ENCODE measurements at regions not wholly inside any gene's neighbourhood (a gene's known extent, or its start where the extent isn't known, plus 50 kb on each side); places are given as distances from the start of the nearest gene placed in this dataset.

DNA sequence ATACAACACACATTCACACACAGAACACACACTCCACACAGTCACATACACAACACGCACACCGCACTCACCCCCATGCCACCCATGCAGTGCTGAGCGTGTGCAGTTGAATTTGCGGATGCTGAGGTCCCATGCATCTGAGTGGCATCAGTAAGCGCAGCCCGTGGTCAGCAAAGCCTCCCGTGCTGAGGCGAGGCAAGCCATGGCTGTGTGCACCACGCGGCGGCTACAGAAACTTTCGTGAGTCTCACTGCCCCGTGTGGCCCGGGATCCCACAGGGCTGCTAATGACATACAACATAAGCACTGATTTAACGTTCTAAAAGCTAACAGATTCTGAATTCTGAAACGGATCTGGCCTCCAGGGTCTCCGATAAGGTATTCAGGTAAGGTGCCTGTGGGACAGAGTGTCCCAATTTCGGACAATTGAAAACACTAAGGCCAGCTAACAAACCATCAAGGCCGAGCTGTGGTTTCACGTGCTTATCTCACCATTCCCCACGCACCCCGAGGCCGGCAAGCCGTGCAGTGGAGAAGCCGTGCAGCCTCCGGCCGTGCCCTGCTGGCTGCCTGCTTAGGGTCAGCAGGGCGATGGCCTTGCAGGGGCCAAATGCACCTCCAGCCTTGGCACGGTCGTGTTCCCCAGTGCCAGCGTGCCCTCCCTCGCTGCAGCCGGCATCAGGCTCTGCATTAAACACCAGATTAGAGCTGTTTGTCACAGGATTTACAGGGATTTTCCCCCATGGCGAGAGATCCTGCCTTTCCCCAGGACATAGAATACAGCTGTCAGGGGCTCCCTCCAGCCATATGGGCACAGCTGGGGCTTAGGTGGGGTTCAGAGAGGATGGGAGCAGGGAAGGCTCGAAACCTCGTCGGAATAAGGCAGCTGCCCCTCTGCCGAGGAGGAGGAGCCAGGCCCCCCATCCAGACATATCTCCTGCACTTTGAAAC, 191.7 kb downstream of the C16orf95 start:
- Histone ChIP-seq H3K9ac (no peak overlapping the region), H4K20me1 (ENCODE audit: insufficient read depth) (no peaks in the 10 kb centered on the region), H3K27ac (no peak overlapping the region), H3K79me2 (ENCODE audit: insufficient read depth) (no peaks in the 10 kb centered on the region), H3K27me3 (replicated peaks; ENCODE audit: insufficient read depth) (peaks cover 28% of the 10 kb centered on the region), H3K4me2 (ENCODE audit: unreplicated experiment) (no peak overlapping the region), H2AFZ (no peak overlapping the region), H3K9me2 (ENCODE audit: insufficient read depth) (no peaks in the 10 kb centered on the region), H3K4me3 (no peak overlapping the region), H3F3A (ENCODE audit: insufficient read depth) (no peaks in the 10 kb centered on the region), H3K36me3 (ENCODE audit: low read depth) (no peaks in the 10 kb centered on the region), H3K4me1 (ENCODE audit: insufficient read depth) (no peaks in the 10 kb centered on the region), H3K9me3 (ENCODE audit: low read depth) (no peaks in the 10 kb centered on the region)
- DNase-seq, result no peak
- in situ Hi-C loops (cut with MboI), result no loop called here
- TF ChIP-seq EZH2 (IDR thresholded peaks at IDR 0.05; ENCODE audit: insufficient read depth, poor library complexity, severe bottlenecking) (no peak), EZH2phosphoT487 (IDR thresholded peaks at IDR 0.05; ENCODE audit: insufficient read depth, low read depth) (no peak)
- WGBS, 2 experiments (ENCODE audit: low coverage in 1 of 2, low lambda C conversion rate in 2 of 2, missing lambda C conversion rate in 2 of 2), result 69 to 75% methylated on average over 34 to 38 of the region's 38 CpGs

DNA sequence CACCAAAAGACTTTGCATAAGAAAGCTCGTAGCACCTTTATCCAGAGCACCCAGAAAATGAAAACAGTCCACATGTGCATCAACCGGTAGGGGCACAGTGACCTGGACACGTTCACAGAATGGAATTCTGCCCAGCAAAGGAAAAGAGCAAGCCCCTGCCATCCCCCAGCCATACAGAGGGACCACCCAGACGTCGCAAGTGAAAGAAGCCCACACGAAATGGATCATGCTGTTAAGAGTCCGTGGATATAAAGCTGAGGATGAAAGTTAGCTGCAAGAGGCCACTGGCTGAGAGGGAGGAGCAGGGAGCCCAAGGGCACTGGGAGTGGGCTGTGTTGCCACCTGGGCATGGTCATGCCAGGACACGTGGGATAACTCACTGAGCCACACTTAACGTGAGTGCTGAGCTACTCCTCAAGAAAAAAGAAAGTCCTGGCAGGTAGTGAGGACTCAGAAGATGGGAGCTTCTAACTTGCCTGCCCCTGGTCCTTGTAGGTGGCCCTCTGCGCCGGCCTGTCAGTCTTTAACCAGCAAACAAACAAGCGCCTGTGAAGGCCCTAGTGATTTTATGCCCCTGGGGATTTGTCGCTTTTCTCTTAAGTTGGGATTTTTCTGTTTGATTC, 190.7 kb downstream of the C16orf95 start:
- Histone ChIP-seq H3K9me3 (ENCODE audit: low read depth) (no peaks in the 10 kb centered on the region), H2AFZ (no peak overlapping the region), H3K79me2 (ENCODE audit: insufficient read depth) (no peaks in the 10 kb centered on the region), H3K27me3 (replicated peaks; ENCODE audit: insufficient read depth) (peaks cover 34% of the 10 kb centered on the region), H3K4me2 (ENCODE audit: unreplicated experiment) (no peak overlapping the region), H3F3A (ENCODE audit: insufficient read depth) (no peaks in the 10 kb centered on the region), H3K4me1 (ENCODE audit: insufficient read depth) (no peaks in the 10 kb centered on the region), H3K9me2 (ENCODE audit: insufficient read depth) (no peaks in the 10 kb centered on the region), H3K27ac (no peak overlapping the region), H3K9ac (no peak overlapping the region), H3K36me3 (ENCODE audit: low read depth) (no peaks in the 10 kb centered on the region), H3K4me3 (no peak overlapping the region), H4K20me1 (ENCODE audit: insufficient read depth) (no peaks in the 10 kb centered on the region)
- WGBS, 2 experiments (ENCODE audit: low coverage in 1 of 2, low lambda C conversion rate in 2 of 2, missing lambda C conversion rate in 2 of 2), result 52 to 53% methylated on average over 13 of the region's 13 CpGs
- TF ChIP-seq EZH2 (IDR thresholded peaks at IDR 0.05; ENCODE audit: insufficient read depth, poor library complexity, severe bottlenecking) (no peak), EZH2phosphoT487 (IDR thresholded peaks at IDR 0.05; ENCODE audit: insufficient read depth, low read depth) (no peak)
- no peak for DNase-seq
- in situ Hi-C loops (cut with MboI), result no loop called here

DNA sequence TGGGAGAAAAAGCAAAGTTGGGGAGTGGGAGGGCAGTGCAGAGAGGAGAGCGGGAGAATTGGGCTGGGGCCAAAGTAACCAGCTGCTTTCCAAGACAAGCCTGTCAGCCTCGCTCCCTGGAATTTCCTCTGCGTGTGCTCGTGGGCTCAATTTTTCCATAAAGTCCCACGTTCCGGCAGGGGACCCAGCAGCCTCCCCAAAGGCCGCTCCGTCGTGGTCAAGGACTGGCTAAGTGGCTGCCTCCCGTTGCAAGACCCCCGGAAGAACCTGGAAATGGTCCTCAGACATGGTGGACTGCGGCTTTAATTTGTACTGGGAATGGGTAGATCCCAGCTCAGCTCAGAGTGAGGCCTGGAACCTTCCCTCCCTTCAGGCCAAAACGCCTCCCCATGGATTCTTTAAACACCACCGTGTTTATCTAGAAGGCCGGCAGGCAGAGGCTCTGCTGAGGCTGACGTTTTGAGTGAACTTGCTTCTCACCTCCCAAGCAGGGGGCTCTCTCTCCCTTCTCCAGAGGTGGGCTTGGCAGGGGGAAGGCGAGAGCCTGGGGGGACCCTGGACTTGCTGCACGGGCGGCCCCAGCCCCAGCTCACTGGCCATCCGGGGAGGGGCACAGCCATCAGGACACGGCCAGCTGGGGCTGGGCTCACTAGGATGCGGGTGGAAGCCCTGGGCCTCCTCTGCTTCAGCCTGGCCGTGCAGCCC, 190.0 kb downstream of the C16orf95 start:
- no peaks in the 10 kb centered on the region for H3K36me3 ChIP-seq (ENCODE audit: low read depth)
- peaks cover under 1% of the 10 kb centered on the region; the same call in 1 of the 2 replicates for H3K4me1 ChIP-seq (ENCODE audit: insufficient read depth)
- peaks cover 36% of the 10 kb centered on the region for H3K27me3 ChIP-seq (replicated peaks; ENCODE audit: insufficient read depth)
- in situ Hi-C loops (cut with MboI), result no loop called here
- H3K9me3 ChIP-seq (ENCODE audit: low read depth), result no peaks in the 10 kb centered on the region
- 40 to 44% methylated on average over 17 to 23 of the region's 23 CpGs for WGBS, 2 experiments (ENCODE audit: low coverage in 1 of 2, low lambda C conversion rate in 2 of 2, missing lambda C conversion rate in 2 of 2)
- no peak overlapping the region for H3K4me3 ChIP-seq
- H3K4me2 ChIP-seq (ENCODE audit: unreplicated experiment), result no peak overlapping the region
- no peaks in the 10 kb centered on the region for H3K79me2 ChIP-seq (ENCODE audit: insufficient read depth)
- H4K20me1 ChIP-seq (ENCODE audit: insufficient read depth), result no peaks in the 10 kb centered on the region
- no peaks in the 10 kb centered on the region for H3F3A ChIP-seq (ENCODE audit: insufficient read depth)
- no peak overlapping the region for H3K27ac ChIP-seq
- no peak for DNase-seq
- TF ChIP-seq EZH2phosphoT487 (IDR thresholded peaks at IDR 0.05; ENCODE audit: insufficient read depth, low read depth) (no peak), EZH2 (IDR thresholded peaks at IDR 0.05; ENCODE audit: insufficient read depth, poor library complexity, severe bottlenecking) (no peak)
- no peaks in the 10 kb centered on the region for H3K9me2 ChIP-seq (ENCODE audit: insufficient read depth)
- H3K9ac ChIP-seq, result no peak overlapping the region
- H2AFZ ChIP-seq, result no peak overlapping the region

DNA sequence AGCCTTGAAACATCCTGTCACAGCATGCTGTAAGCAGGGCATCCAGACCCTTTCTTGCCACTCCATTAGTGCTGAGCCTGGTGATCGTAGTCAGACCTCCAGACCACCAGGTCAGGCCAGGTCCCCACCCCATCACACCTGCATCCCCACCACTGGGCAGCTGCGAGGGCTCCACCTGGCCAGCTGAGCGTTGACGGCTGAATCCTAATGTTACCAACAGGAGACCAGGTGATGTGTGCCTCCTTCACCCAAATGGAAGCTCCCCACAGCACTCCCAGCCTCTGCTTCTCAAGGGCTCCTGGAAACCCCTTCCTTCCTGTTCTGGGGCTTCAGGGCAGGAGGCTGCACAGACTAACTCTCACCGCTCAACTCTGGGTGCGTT, 189.4 kb downstream of the C16orf95 start:
- no peak overlapping the region for H3K27ac ChIP-seq
- H3F3A ChIP-seq (ENCODE audit: insufficient read depth), result no peaks in the 10 kb centered on the region
- no peaks in the 10 kb centered on the region for H4K20me1 ChIP-seq (ENCODE audit: insufficient read depth)
- H3K9me2 ChIP-seq (ENCODE audit: insufficient read depth), result no peaks in the 10 kb centered on the region
- H3K27me3 ChIP-seq (replicated peaks; ENCODE audit: insufficient read depth), result peaks cover 32% of the 10 kb centered on the region
- no peak overlapping the region for H3K4me2 ChIP-seq (ENCODE audit: unreplicated experiment)
- H3K9me3 ChIP-seq (ENCODE audit: low read depth), result no peaks in the 10 kb centered on the region
- no peak overlapping the region for H3K9ac ChIP-seq
- peaks cover 6% of the 10 kb centered on the region; the same call in 1 of the 2 replicates for H3K4me1 ChIP-seq (ENCODE audit: insufficient read depth)
- H3K79me2 ChIP-seq (ENCODE audit: insufficient read depth), result no peaks in the 10 kb centered on the region
- WGBS, 2 experiments (ENCODE audit: low coverage in 1 of 2, low lambda C conversion rate in 2 of 2, missing lambda C conversion rate in 2 of 2), result 66 to 70% methylated on average over 6 of the region's 6 CpGs
- no peak for TF ChIP-seq EZH2 (IDR thresholded peaks at IDR 0.05; ENCODE audit: insufficient read depth, poor library complexity, severe bottlenecking)
- no peak for TF ChIP-seq EZH2phosphoT487 (IDR thresholded peaks at IDR 0.05; ENCODE audit: insufficient read depth, low read depth)
- in situ Hi-C loops (cut with MboI), result no loop called here
- no peak overlapping the region for H2AFZ ChIP-seq
- no peak overlapping the region for H3K4me3 ChIP-seq
- no peaks in the 10 kb centered on the region for H3K36me3 ChIP-seq (ENCODE audit: low read depth)
- DNase-seq, result no peak

Measured in GM23248 (cell line).